ENCODE measurements at regions not wholly inside any gene's neighbourhood (a gene's known extent, or its start where the extent isn't known, plus 50 kb on each side); places are given as distances from the start of the nearest gene placed in this dataset.

GRCh38 chr9:126089789-126090188 is 236.8 kb upstream of the MVB12B start:
- WGBS (ENCODE audit: insufficient coverage): 92% methylated on average over 2 of the region's 2 CpGs

GRCh38 chr9:126093771-126094170 is 232.9 kb upstream of the MVB12B start:
- DNase-seq: no peak
- Mint-ChIP-seq H3K9me3 (peaks cover 0 to 4% (median 0%) of the 10 kb centered on the region in 7 donors), H3K36me3 (no peaks in the 10 kb centered on the region), H3K27ac (no peak overlapping the region), H3K4me1 (no peaks in the 10 kb centered on the region), H3K27me3 (ENCODE audit: low read depth in 3 of 3) (peaks cover 0 to 5% (median 4%) of the 10 kb centered on the region in 3 donors), H3K4me3 (no peak overlapping the region)
- Histone ChIP-seq H3K79me2 (ENCODE audit: insufficient read depth, low read length) (no peaks in the 10 kb centered on the region), H3K27ac (ENCODE audit: low read depth in 1 of 2, low read length in 2 of 2) (no peak overlapping the region), H3K9ac (ENCODE audit: insufficient read depth, low read length, poor library complexity, severe bottlenecking) (no peak overlapping the region), H2AFZ (ENCODE audit: insufficient read depth, low read depth, low read length, poor library complexity, severe bottlenecking) (no peak overlapping the region), H3K9me3 (replicated peaks in 1 of 2; ENCODE audit: control insufficient read depth in 1 of 2, insufficient read depth in 1 of 2, low read length in 2 of 2) (no peaks in the 10 kb centered on the region), H3K4me2 (replicated peaks; ENCODE audit: extremely low read depth, low read length, poor library complexity, severe bottlenecking) (no peak overlapping the region), H3K4me1 (ENCODE audit: control insufficient read depth in 1 of 2, insufficient read depth in 2 of 2, low read length in 2 of 2) (no peaks in the 10 kb centered on the region), H3K36me3 (replicated peaks in 1 of 2; ENCODE audit: control insufficient read depth in 1 of 2, insufficient read depth in 2 of 2, low read length in 2 of 2) (no peaks in the 10 kb centered on the region), H4K20me1 (ENCODE audit: insufficient read depth, low read length) (no peaks in the 10 kb centered on the region), H3K4me3 (replicated peaks in 1 of 3; ENCODE audit: low read depth in 2 of 3, low read length in 3 of 3) (no peak overlapping the region), H3K27me3 (ENCODE audit: control insufficient read depth in 2 of 2, insufficient read depth in 2 of 2, low read length in 2 of 2) (no peaks in the 10 kb centered on the region)
- 87% methylated on average over 4 of the region's 9 CpGs for WGBS (ENCODE audit: insufficient coverage)
- intact Hi-C loops (cut with micrococcal nuclease): no loop called here
- TF ChIP-seq, protein P1, sequence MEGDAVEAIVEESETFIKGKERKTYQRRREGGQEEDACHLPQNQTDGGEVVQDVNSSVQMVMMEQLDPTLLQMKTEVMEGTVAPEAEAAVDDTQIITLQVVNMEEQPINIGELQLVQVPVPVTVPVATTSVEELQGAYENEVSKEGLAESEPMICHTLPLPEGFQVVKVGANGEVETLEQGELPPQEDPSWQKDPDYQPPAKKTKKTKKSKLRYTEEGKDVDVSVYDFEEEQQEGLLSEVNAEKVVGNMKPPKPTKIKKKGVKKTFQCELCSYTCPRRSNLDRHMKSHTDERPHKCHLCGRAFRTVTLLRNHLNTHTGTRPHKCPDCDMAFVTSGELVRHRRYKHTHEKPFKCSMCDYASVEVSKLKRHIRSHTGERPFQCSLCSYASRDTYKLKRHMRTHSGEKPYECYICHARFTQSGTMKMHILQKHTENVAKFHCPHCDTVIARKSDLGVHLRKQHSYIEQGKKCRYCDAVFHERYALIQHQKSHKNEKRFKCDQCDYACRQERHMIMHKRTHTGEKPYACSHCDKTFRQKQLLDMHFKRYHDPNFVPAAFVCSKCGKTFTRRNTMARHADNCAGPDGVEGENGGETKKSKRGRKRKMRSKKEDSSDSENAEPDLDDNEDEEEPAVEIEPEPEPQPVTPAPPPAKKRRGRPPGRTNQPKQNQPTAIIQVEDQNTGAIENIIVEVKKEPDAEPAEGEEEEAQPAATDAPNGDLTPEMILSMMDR (IDR thresholded peaks at IDR 0.05): no peak

More at GRCh38 chr9:126089789-126090188, 236.8 kb upstream of the MVB12B start:
- no peak for DNase-seq
- H3K4me2 ChIP-seq (replicated peaks; ENCODE audit: extremely low read depth, low read length, poor library complexity, severe bottlenecking): no peak overlapping the region
- no peaks in the 10 kb centered on the region for H3K4me1 ChIP-seq (ENCODE audit: control insufficient read depth in 1 of 2, insufficient read depth in 2 of 2, low read length in 2 of 2)
- H3K27ac ChIP-seq (ENCODE audit: low read depth in 1 of 2, low read length in 2 of 2): no peak overlapping the region
- no peak overlapping the region for H3K9ac ChIP-seq (ENCODE audit: insufficient read depth, low read length, poor library complexity, severe bottlenecking)
- H3K27me3 ChIP-seq (ENCODE audit: control insufficient read depth in 2 of 2, insufficient read depth in 2 of 2, low read length in 2 of 2): no peaks in the 10 kb centered on the region
- intact Hi-C loops (cut with micrococcal nuclease): no loop called here
- no peak overlapping the region for H3K4me3 Mint-ChIP-seq
- H3K36me3 Mint-ChIP-seq: no peaks in the 10 kb centered on the region
- H2AFZ ChIP-seq (ENCODE audit: insufficient read depth, low read depth, low read length, poor library complexity, severe bottlenecking): no peak overlapping the region
- H3K9me3 ChIP-seq (replicated peaks in 1 of 2; ENCODE audit: control insufficient read depth in 1 of 2, insufficient read depth in 1 of 2, low read length in 2 of 2): no peaks in the 10 kb centered on the region
- TF ChIP-seq, protein P1 (IDR thresholded peaks at IDR 0.05): no peak
- H4K20me1 ChIP-seq (ENCODE audit: insufficient read depth, low read length): no peaks in the 10 kb centered on the region
- no peak overlapping the region for H3K4me3 ChIP-seq (replicated peaks in 1 of 3; ENCODE audit: low read depth in 2 of 3, low read length in 3 of 3)
- H3K9me3 Mint-ChIP-seq: peaks cover 0 to 2% (median 0%) of the 10 kb centered on the region in 7 donors
- no peaks in the 10 kb centered on the region for H3K36me3 ChIP-seq (replicated peaks in 1 of 2; ENCODE audit: control insufficient read depth in 1 of 2, insufficient read depth in 2 of 2, low read length in 2 of 2)
- no peaks in the 10 kb centered on the region for H3K79me2 ChIP-seq (ENCODE audit: insufficient read depth, low read length)
- H3K4me1 Mint-ChIP-seq: no peaks in the 10 kb centered on the region
- peaks cover 3 to 6% (median 4%) of the 10 kb centered on the region in 3 donors for H3K27me3 Mint-ChIP-seq (ENCODE audit: low read depth in 3 of 3)
- no peak overlapping the region for H3K27ac Mint-ChIP-seq

Data from CD14-positive monocyte (primary cell).